Tibial nerve (tissue), 4 donors: ENCODE measurements at regions not wholly inside any gene's neighbourhood (a gene's known extent, or its start where the extent isn't known, plus 50 kb on each side); places are given as distances from the start of the nearest gene placed in this dataset.
"Not testable (repeated sequence)": the region's sequence is repeated elsewhere in the genome, so short reads cannot be mapped to it uniquely, and the experiment has no call there.

ENCODE experiments used
- DNase-seq, 2 donors: peaks; one replicate each; pipeline ENCODE4 v3.0.0-alpha.2; 2019; ENCODE audit warnings: low spot score in 2 of 2
- H3K27ac ChIP-seq, 4 donors: fragments of 200-600 bp; sonication (generic) in 3 of 4; one replicate each; pipeline ENCODE4 v1.5.1; 2017 to 2019; ENCODE audit warnings: mild to moderate bottlenecking in 1 of 4
- H3K27me3 ChIP-seq, 2 donors: fragments of 200-600 bp; sonication (generic) in 1 of 2; one replicate each; pipeline versions ENCODE4 v1.5.1 to v1.6.0; 2017 to 2019
- H3K36me3 ChIP-seq, 3 donors: fragments of 200-600 bp; sonication (generic); one replicate each; pipeline ENCODE4 v1.5.1; 2018 to 2019
- H3K4me1 ChIP-seq, 4 donors: fragments of 200-600 bp; sonication (generic) in 3 of 4; one replicate each; pipeline ENCODE4 v1.5.1; 2017 to 2019
- H3K4me3 ChIP-seq, 4 donors: fragments of 200-600 bp; sonication (generic) in 3 of 4; one replicate each; pipeline ENCODE4 v1.5.1; 2017 to 2019; ENCODE audit warnings: mild to moderate bottlenecking in 1 of 4, moderate library complexity in 1 of 4
- H3K9me3 ChIP-seq, 4 donors: fragments of 200-600 bp; sonication (generic) in 3 of 4; one replicate each; pipeline ENCODE4 v1.5.1; 2017 to 2019
- EP300 ChIP-seq, 2 donors: sonication (generic); formaldehyde crosslinking; IDR thresholded peaks; one replicate each; pipeline ENCODE4 v1.6.1; 2017; ENCODE audit warnings: antibody characterized with exemption in 2 of 2, mild to moderate bottlenecking in 1 of 2
- POLR2A ChIP-seq, 2 donors: fragments of 450-650 bp; IDR thresholded peaks; one replicate each; pipeline ENCODE4 v1.6.1; 2017; ENCODE audit warnings: antibody characterized with exemption in 2 of 2, mild to moderate bottlenecking in 2 of 2, moderate library complexity in 2 of 2
- WGBS, 2 donors: methylation state at CpG; one replicate each; pipeline ENCODE4 v1.1.5; 2018; 5-methylcytosine and 5-hydroxymethylcytosine counted together
- TF ChIP-seq, protein P1 (sequence below), 5 experiments: fragments of 200-600 bp in 3 of 5; fragments of 450-650 bp in 2 of 5; sonication (generic) in 3 of 5; IDR thresholded peaks; one replicate each; pipeline ENCODE4 v1.5.1; 2016 to 2019; ENCODE audit warnings: antibody characterized with exemption in 5 of 5, mild to moderate bottlenecking in 3 of 5, moderate library complexity in 2 of 5

DNA sequence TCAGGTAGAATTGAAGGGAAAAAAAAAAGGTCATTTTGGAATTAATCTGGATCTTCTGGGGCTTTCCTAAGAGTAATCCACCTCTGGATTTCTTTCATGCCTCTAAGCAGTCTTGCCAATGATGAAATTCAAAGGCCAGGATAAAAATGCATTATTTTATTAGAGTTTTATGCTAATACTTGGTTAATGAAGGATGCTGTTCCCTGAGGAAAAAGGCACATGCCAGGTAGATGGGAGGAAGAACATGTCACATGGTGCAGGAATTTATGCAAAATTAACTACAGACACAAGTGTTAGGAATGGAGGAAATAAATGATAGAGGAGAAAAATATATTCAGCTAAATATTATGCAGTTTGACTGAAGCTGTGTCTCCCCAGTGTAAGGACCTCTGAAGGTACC lies 792.0 kb downstream of the ETS1 start:
- no peaks in the 10 kb centered on the region for H3K36me3 ChIP-seq
- no peak overlapping the region for H3K27ac ChIP-seq
- H3K27me3 ChIP-seq = no peaks in the 10 kb centered on the region
- H3K4me1 ChIP-seq = no peaks in the 10 kb centered on the region
- no peaks in the 10 kb centered on the region for H3K9me3 ChIP-seq
- TF ChIP-seq EP300 (IDR thresholded peaks at IDR 0.05) (no peak), POLR2A (IDR thresholded peaks at IDR 0.05) (no peak)
- TF ChIP-seq, protein P1, sequence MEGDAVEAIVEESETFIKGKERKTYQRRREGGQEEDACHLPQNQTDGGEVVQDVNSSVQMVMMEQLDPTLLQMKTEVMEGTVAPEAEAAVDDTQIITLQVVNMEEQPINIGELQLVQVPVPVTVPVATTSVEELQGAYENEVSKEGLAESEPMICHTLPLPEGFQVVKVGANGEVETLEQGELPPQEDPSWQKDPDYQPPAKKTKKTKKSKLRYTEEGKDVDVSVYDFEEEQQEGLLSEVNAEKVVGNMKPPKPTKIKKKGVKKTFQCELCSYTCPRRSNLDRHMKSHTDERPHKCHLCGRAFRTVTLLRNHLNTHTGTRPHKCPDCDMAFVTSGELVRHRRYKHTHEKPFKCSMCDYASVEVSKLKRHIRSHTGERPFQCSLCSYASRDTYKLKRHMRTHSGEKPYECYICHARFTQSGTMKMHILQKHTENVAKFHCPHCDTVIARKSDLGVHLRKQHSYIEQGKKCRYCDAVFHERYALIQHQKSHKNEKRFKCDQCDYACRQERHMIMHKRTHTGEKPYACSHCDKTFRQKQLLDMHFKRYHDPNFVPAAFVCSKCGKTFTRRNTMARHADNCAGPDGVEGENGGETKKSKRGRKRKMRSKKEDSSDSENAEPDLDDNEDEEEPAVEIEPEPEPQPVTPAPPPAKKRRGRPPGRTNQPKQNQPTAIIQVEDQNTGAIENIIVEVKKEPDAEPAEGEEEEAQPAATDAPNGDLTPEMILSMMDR (IDR thresholded peaks at IDR 0.05) = no peak
- H3K4me3 ChIP-seq = no peak overlapping the region
- no peak for DNase-seq

DNA sequence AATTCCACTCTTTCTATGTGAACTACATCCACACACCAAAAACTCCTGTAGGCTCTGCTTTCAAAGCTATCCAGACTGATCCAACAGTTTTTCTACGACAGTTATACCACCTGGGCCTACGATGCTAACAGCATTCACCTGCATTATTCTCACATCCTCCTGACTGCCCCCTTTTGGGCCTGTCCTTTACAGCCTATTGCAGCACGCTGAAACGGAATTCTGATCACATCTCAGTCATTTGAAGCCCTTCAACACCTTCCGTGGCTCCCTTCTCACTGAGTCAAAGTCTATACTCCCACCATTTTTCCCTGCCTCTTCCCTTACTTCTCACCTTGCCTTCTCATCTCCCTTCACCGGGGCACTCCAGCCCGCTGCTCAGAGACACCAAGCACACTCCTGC lies 791.3 kb upstream of the KIRREL3 start:
- DNase-seq = no peak
- Histone ChIP-seq H3K27ac (no peak overlapping the region), H3K4me1 (no peaks in the 10 kb centered on the region), H3K27me3 (no peaks in the 10 kb centered on the region), H3K4me3 (no peak overlapping the region), H3K9me3 (no peaks in the 10 kb centered on the region), H3K36me3 (no peaks in the 10 kb centered on the region)
- WGBS, 2 donors = 78 to 82% methylated on average over 7 of the region's 7 CpGs
- TF ChIP-seq POLR2A (IDR thresholded peaks at IDR 0.05) (no peak), EP300 (IDR thresholded peaks at IDR 0.05) (no peak)
- TF ChIP-seq, protein P1 (IDR thresholded peaks at IDR 0.05) = no peak

DNA sequence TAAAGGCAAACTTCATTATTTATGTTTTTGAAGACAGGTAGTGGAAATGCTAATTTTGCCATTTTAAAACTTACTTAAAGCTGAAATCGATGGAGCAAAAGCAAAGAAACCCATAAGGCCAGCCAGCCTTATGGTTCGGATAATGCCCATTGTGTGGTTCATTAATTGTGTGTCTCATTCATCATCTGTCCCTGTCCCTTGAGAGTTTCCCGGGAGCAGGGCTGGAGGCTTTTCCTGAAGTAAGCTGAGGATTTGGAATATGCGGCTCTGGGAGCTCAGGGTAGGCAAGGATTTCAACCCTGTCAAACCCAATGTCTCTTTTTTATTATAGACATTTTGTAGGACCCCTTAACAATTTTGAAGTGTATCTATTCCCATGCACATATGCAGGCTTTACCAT lies 790.0 kb upstream of the KIRREL3 start:
- no peak overlapping the region for H3K27ac ChIP-seq
- H3K4me1 ChIP-seq = no peaks in the 10 kb centered on the region
- WGBS, 2 donors = 59 to 71% methylated on average over 4 of the region's 4 CpGs
- H3K4me3 ChIP-seq = no peak overlapping the region
- no peaks in the 10 kb centered on the region for H3K9me3 ChIP-seq
- DNase-seq = no peak
- TF ChIP-seq, protein P1 (IDR thresholded peaks at IDR 0.05) = no peak
- TF ChIP-seq POLR2A (IDR thresholded peaks at IDR 0.05) (no peak), EP300 (IDR thresholded peaks at IDR 0.05) (no peak)
- no peaks in the 10 kb centered on the region for H3K36me3 ChIP-seq
- no peaks in the 10 kb centered on the region for H3K27me3 ChIP-seq

DNA sequence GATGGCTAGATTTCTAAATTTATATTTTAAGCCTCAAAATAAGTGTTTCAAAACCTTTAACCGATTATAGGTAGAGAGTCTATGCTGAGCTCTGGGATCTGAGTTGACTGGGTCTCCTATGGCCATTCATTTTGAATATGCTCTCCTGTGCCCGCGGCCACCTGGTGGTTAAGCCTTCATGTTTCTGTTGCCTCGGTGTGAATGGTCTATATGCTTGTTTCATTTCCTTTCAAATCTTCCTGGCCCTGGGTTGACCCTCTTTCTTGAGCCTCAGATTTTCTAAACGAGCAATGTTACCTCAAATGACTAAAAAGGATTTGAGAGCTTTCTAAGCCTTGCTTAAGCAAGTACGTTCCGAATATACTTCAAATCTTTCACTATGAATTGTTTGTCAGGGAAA lies 789.4 kb upstream of the KIRREL3 start:
- H3K27ac ChIP-seq = no peak overlapping the region
- no peaks in the 10 kb centered on the region for H3K27me3 ChIP-seq
- TF ChIP-seq EP300 (IDR thresholded peaks at IDR 0.05) (no peak), POLR2A (IDR thresholded peaks at IDR 0.05) (no peak)
- TF ChIP-seq, protein P1 (IDR thresholded peaks at IDR 0.05) = no peak
- WGBS, 2 donors = 51 to 64% methylated on average over 7 of the region's 7 CpGs
- no peaks in the 10 kb centered on the region for H3K9me3 ChIP-seq
- H3K36me3 ChIP-seq = no peaks in the 10 kb centered on the region
- H3K4me3 ChIP-seq = no peak overlapping the region
- no peak for DNase-seq
- no peaks in the 10 kb centered on the region for H3K4me1 ChIP-seq

DNA sequence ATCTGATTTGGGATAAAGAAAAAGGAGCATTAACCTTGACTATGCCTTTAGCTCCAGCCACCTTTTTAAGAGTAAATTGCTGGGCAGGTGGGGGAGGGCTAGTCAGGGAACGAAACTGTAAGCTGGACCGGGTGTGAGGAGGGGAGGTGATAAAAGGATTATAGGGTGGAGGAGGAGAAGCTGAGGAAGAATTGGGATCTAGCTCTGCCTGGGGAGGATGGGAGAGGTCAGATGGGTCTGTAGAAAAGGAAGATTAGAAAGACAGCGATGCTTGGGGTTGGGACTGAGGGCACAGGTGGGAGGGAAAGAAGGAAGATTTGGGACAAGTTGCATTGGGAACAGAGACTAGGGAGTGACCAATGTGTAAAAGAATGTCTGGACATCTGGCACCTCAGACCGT lies 772.4 kb upstream of the KIRREL3 start:
- H3K27ac ChIP-seq, H3K27me3 ChIP-seq, DNase-seq, H3K4me3 ChIP-seq, H3K36me3 ChIP-seq, H3K4me1 ChIP-seq, H3K9me3 ChIP-seq: not testable (repeated sequence)
- 54 to 59% methylated on average over 4 of the region's 4 CpGs for WGBS, 2 donors

DNA sequence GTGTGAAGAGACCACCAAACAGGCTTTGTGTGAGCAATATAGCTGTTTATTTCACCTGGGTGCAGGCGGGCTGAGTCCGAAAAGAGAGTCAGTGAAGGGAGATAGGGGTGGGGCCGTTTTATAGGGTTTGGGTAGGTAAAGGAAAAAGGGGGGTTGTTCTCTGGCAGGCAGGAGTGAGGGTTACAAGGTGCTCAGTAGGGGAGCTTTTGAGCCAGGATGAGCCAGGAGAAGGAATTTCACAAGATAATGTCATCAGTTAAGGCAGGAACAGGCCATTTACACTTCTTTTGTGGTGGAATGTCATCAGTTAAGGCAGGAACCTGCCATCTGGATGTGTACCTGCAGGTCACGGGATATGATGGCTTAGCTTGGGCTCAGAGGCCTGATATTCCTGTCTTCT lies 768.4 kb upstream of the KIRREL3 start:
- H3K27ac ChIP-seq, DNase-seq, H3K4me3 ChIP-seq, H3K9me3 ChIP-seq, H3K4me1 ChIP-seq, H3K36me3 ChIP-seq, H3K27me3 ChIP-seq: not testable (repeated sequence)
- WGBS, 2 donors = 69 to 70% methylated on average over 4 of the region's 4 CpGs
